KMS-11 (cell line): ENCODE measurements at regions not wholly inside any gene's neighbourhood (a gene's known extent, or its start where the extent isn't known, plus 50 kb on each side); places are given as distances from the start of the nearest gene placed in this dataset.
"Not testable (repeated sequence)": the region's sequence is repeated elsewhere in the genome, so short reads cannot be mapped to it uniquely, and the experiment has no call there.

Experiments used
- H2AFZ ChIP-seq: fragments of 200-600 bp; sonication (generic); 2 replicates; pipeline ENCODE4 v1.6.1; 2016; ENCODE audit warnings: antibody characterized with exemption, mixed run types, low read depth
- H3K27ac ChIP-seq: fragments of 200-600 bp; sonication (generic); 2 replicates; pipeline ENCODE4 v1.6.1; 2016; ENCODE audit warnings: mild to moderate bottlenecking, mixed run types
- H3K27me3 ChIP-seq: fragments of 200-600 bp; sonication (generic); 2 replicates; pipeline ENCODE4 v1.6.1; 2017; ENCODE audit warnings: mild to moderate bottlenecking, low read depth, mixed run types, moderate library complexity; ENCODE audit not compliant: insufficient read depth
- H3K36me3 ChIP-seq: fragments of 200-600 bp; sonication (generic); 2 replicates; pipeline ENCODE4 v1.6.1; 2017; ENCODE audit warnings: mild to moderate bottlenecking, mixed run types; ENCODE audit not compliant: insufficient read depth
- H3K4me1 ChIP-seq: fragments of 200-600 bp; sonication (generic); 2 replicates; pipeline ENCODE4 v1.6.1; 2016; ENCODE audit warnings: mild to moderate bottlenecking, low read depth, mixed run types; ENCODE audit not compliant: poor library complexity, severe bottlenecking
- H3K4me2 ChIP-seq: fragments of 200-600 bp; sonication (generic); 2 replicates; pipeline ENCODE4 v1.7.0; 2016; ENCODE audit warnings: mild to moderate bottlenecking, mixed run types
- H3K4me3 ChIP-seq: fragments of 200-600 bp; sonication (generic); IDR thresholded peaks from 2 replicates; pipeline ENCODE4 v1.6.1; 2017; ENCODE audit warnings: low read depth, low read length, mixed read lengths; ENCODE audit not compliant: insufficient read depth
- H3K79me2 ChIP-seq: fragments of 200-600 bp; sonication (generic); 2 replicates; pipeline ENCODE4 v1.6.1; 2016; ENCODE audit warnings: low read depth, mixed run types; ENCODE audit not compliant: insufficient read depth
- H3K9ac ChIP-seq: fragments of 200-600 bp; sonication (generic); 2 replicates; pipeline ENCODE4 v1.6.1; 2016; ENCODE audit warnings: mild to moderate bottlenecking, mixed run types
- H4K20me1 ChIP-seq: fragments of 200-600 bp; sonication (generic); 2 replicates; pipeline ENCODE4 v1.6.1; 2016; ENCODE audit warnings: mild to moderate bottlenecking, mixed run types; ENCODE audit not compliant: insufficient read depth
- CTCF ChIP-seq: fragments of 200-600 bp; sonication (generic); conservative IDR thresholded peaks from 2 replicates; pipeline ENCODE4 v1.6.1; 2017; ENCODE audit warnings: low read depth, mild to moderate bottlenecking, antibody characterized with exemption, low read length, moderate library complexity, mixed read lengths

- no peaks in the 10 kb centered on the region for H3K27me3 ChIP-seq
- no peaks in the 10 kb centered on the region for H3K4me1 ChIP-seq
- no peak for TF ChIP-seq CTCF
- H3K9ac ChIP-seq = no peak overlapping the region
- no peaks in the 10 kb centered on the region for H4K20me1 ChIP-seq
- no peak overlapping the region for H3K27ac ChIP-seq
- no peak overlapping the region for H3K4me3 ChIP-seq
- no peaks in the 10 kb centered on the region for H3K79me2 ChIP-seq
- no peak overlapping the region for H2AFZ ChIP-seq
- no peak overlapping the region for H3K4me2 ChIP-seq
- no peaks in the 10 kb centered on the region for H3K36me3 ChIP-seq
Observed at GRCh38 chr12:131575371-131575770, 135.5 kb upstream of the SFSWAP start.

GRCh38 chr12:131576734-131577133, 134.2 kb upstream of the SFSWAP start:
- not testable (repeated sequence) for H3K36me3 ChIP-seq, H3K27me3 ChIP-seq, H3K4me1 ChIP-seq, H3K79me2 ChIP-seq, H4K20me1 ChIP-seq, H3K4me3 ChIP-seq, H3K27ac ChIP-seq, H3K9ac ChIP-seq, H3K4me2 ChIP-seq, H2AFZ ChIP-seq

GRCh38 chr12:131577766-131578165, 133.1 kb upstream of the SFSWAP start:
- Histone ChIP-seq H3K27ac (no peak overlapping the region), H3K9ac (no peak overlapping the region), H3K4me2 (no peak overlapping the region), H2AFZ (no peak overlapping the region), H3K36me3 (no peaks in the 10 kb centered on the region), H3K4me3 (no peak overlapping the region), H3K4me1 (no peaks in the 10 kb centered on the region), H3K27me3 (no peaks in the 10 kb centered on the region), H4K20me1 (no peaks in the 10 kb centered on the region), H3K79me2 (no peaks in the 10 kb centered on the region)
- TF ChIP-seq CTCF = no peak

- Histone ChIP-seq H3K27ac (no peak overlapping the region), H3K36me3 (no peaks in the 10 kb centered on the region), H2AFZ (no peak overlapping the region), H3K27me3 (no peaks in the 10 kb centered on the region), H3K79me2 (no peaks in the 10 kb centered on the region), H3K4me2 (no peak overlapping the region), H4K20me1 (no peaks in the 10 kb centered on the region), H3K4me1 (no peaks in the 10 kb centered on the region), H3K9ac (no peak overlapping the region), H3K4me3 (no peak overlapping the region)
- no peak for TF ChIP-seq CTCF
Observed at GRCh38 chr12:131578828-131579470, 131.9 kb upstream of the SFSWAP start.

GRCh38 chr12:131583090-131583712, 127.7 kb upstream of the SFSWAP start:
- Histone ChIP-seq H4K20me1 (no peaks in the 10 kb centered on the region), H3K27ac (no peak overlapping the region), H3K9ac (no peak overlapping the region), H3K27me3 (no peaks in the 10 kb centered on the region), H3K36me3 (no peaks in the 10 kb centered on the region), H3K4me2 (no peak overlapping the region), H3K4me1 (no peaks in the 10 kb centered on the region), H3K79me2 (no peaks in the 10 kb centered on the region), H3K4me3 (no peak overlapping the region), H2AFZ (no peak overlapping the region)
- TF ChIP-seq CTCF = no peak
